ENCODE measurements at regions not wholly inside any gene's neighbourhood (a gene's known extent, or its start where the extent isn't known, plus 50 kb on each side); places are given as distances from the start of the nearest gene placed in this dataset.
"Not testable (repeated sequence)": the region's sequence is repeated elsewhere in the genome, so short reads cannot be mapped to it uniquely, and the experiment has no call there.

DNA sequence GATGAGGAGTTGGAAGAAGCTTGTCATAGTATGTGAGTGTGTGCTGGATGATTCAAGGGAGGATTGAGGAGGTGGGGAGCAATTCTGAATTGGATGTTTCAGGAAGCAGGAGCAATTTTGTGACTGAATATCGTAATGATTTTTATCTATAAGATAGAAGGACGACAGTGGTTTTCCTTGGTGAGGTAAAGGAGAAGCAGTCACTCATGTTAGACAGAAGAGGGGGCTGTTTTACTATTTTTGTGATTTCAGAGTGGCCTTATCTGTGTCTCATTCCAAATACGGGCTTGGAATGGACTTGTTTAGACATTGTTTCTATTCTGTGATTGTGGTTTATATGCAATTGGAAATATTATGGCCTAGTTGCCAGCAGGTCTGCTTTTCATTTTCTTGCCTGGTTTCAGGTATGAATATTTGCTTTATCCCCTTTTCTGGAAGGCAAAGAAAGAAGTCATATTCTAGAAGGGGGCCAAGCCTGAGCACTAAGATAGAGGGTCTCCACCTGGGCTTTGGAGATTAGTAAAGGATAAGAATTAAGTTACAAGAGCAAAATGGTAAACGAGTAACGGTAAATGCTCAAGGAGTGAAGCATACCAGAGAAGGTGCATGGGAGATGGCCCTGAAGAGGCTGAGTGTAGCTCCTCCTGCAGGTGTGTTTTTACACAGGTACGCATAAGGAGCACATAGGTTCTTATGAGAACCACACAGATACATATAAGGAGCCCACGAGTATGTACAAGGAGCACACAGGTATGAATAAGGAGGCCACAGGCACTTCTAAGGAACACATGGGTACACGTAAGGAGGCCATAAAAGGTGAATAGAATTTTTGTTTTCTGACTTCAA lies 124.6 kb upstream of the KCNAB1 start:
- H3K27ac Mint-ChIP-seq: no peak overlapping the region
- no peak for DNase-seq (ENCODE audit: low spot score)
- no peaks in the 10 kb centered on the region for H3K4me1 Mint-ChIP-seq (ENCODE audit: low read depth)
- H3K9me3 Mint-ChIP-seq: no peaks in the 10 kb centered on the region
- no peak overlapping the region for H3K4me3 Mint-ChIP-seq
- H3K36me3 Mint-ChIP-seq (ENCODE audit: low read depth): no peaks in the 10 kb centered on the region
- peaks cover 11% of the 10 kb centered on the region for H3K27me3 Mint-ChIP-seq (ENCODE audit: low read depth)

DNA sequence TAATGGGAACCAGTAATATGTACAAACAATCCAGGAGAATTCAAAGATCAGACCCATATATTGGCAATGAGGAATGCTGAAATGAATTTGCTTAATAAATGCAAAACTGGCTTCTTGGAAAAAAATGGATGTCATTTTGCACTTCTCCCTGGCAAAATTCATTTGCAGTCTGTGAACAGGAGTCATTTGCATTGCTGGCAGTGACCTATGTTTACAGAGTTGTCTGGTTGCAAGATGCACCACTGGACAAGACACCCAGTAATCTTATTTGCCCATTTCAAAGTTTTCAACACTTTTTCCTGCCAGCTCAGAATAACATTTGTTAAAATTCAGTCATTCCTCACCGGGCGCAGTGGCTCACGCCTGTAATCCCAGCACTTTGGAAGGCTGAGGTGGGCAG lies 123.5 kb upstream of the KCNAB1 start:
- Mint-ChIP-seq H3K4me3 (no peak overlapping the region), H3K27me3 (ENCODE audit: low read depth) (peaks cover 18% of the 10 kb centered on the region), H3K9me3 (no peaks in the 10 kb centered on the region), H3K27ac (no peak overlapping the region), H3K36me3 (ENCODE audit: low read depth) (no peaks in the 10 kb centered on the region), H3K4me1 (ENCODE audit: low read depth) (no peaks in the 10 kb centered on the region)
- DNase-seq (ENCODE audit: low spot score): no peak

- H3K27ac Mint-ChIP-seq; DNase-seq (ENCODE audit: low spot score); H3K4me3 Mint-ChIP-seq; H3K9me3 Mint-ChIP-seq; H3K36me3 Mint-ChIP-seq (ENCODE audit: low read depth); H3K4me1 Mint-ChIP-seq (ENCODE audit: low read depth): not testable (repeated sequence)
- H3K27me3 Mint-ChIP-seq (ENCODE audit: low read depth): peaks cover 25% of the 10 kb centered on the region
Observed at GRCh38 chr3:155998173-155998572, 122.2 kb upstream of the KCNAB1 start.

DNA sequence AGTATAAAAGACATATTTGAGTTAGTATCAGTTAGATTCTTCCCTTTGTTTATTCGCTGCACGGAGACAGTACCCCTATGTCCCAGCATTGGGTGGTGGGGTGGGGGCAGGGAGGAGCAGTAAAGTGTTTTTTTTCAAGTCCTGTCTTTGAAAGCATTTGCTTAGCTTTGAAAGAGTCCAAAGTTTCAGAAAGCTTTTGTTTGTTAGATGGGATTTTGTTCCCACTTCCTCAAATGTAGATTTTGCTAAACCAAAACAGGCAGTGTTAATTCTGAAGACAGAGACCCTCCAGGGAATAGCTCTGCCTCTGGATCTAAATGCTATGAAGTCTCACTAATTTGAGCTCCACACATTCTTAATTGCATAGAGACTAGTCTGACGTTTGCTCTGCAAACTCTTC lies 114.6 kb upstream of the KCNAB1 start:
- DNase-seq (ENCODE audit: low spot score): no peak
- H3K27me3 Mint-ChIP-seq (ENCODE audit: low read depth): peaks cover 14% of the 10 kb centered on the region
- H3K9me3 Mint-ChIP-seq: no peaks in the 10 kb centered on the region
- H3K4me3 Mint-ChIP-seq: no peak overlapping the region
- H3K4me1 Mint-ChIP-seq (ENCODE audit: low read depth): no peaks in the 10 kb centered on the region
- H3K27ac Mint-ChIP-seq: no peak overlapping the region
- H3K36me3 Mint-ChIP-seq (ENCODE audit: low read depth): no peaks in the 10 kb centered on the region

- H3K27me3 Mint-ChIP-seq (ENCODE audit: low read depth): peaks cover 12% of the 10 kb centered on the region
- no peak overlapping the region for H3K27ac Mint-ChIP-seq
- H3K4me1 Mint-ChIP-seq (ENCODE audit: low read depth): no peaks in the 10 kb centered on the region
- H3K4me3 Mint-ChIP-seq: no peak overlapping the region
- no peak for DNase-seq (ENCODE audit: low spot score)
- H3K9me3 Mint-ChIP-seq: no peaks in the 10 kb centered on the region
- H3K36me3 Mint-ChIP-seq (ENCODE audit: low read depth): no peaks in the 10 kb centered on the region
Observed at GRCh38 chr3:156010829-156011228, 109.5 kb upstream of the KCNAB1 start.

DNA sequence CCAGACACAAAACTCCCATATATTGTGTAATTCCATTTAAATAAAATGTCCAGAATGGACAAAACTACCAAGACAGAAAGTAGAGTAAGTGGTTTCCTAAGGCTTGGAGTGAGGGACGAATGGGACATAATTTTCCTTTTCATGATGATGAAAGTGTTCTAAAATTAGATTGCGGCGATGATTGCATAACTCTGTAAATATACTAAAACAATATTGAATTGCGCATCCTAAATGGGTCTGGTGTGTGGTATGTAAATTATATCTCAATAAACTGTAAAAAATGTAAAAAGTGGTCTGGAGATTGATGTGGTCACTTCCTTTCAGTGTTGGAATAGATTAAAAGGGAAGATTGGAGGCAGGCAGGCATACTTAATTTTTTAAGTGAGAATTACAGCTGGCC lies 105.9 kb upstream of the KCNAB1 start:
- peaks cover 15% of the 10 kb centered on the region for H3K27me3 Mint-ChIP-seq (ENCODE audit: low read depth)
- H3K4me1 Mint-ChIP-seq (ENCODE audit: low read depth): no peaks in the 10 kb centered on the region
- H3K9me3 Mint-ChIP-seq: no peaks in the 10 kb centered on the region
- DNase-seq (ENCODE audit: low spot score): no peak
- H3K4me3 Mint-ChIP-seq: no peak overlapping the region
- no peak overlapping the region for H3K27ac Mint-ChIP-seq
- H3K36me3 Mint-ChIP-seq (ENCODE audit: low read depth): no peaks in the 10 kb centered on the region

- Mint-ChIP-seq H3K4me3 (no peak overlapping the region), H3K9me3 (no peaks in the 10 kb centered on the region), H3K27me3 (ENCODE audit: low read depth) (peaks cover 18% of the 10 kb centered on the region), H3K4me1 (ENCODE audit: low read depth) (no peaks in the 10 kb centered on the region), H3K27ac (no peak overlapping the region), H3K36me3 (ENCODE audit: low read depth) (no peaks in the 10 kb centered on the region)
- no peak for DNase-seq (ENCODE audit: low spot score)
Observed at GRCh38 chr3:156016902-156017301, 103.5 kb upstream of the KCNAB1 start.

GRCh38 chr3:156017352-156018030 lies 102.9 kb upstream of the KCNAB1 start:
- no peaks in the 10 kb centered on the region for H3K4me1 Mint-ChIP-seq (ENCODE audit: low read depth)
- no peaks in the 10 kb centered on the region for H3K9me3 Mint-ChIP-seq
- H3K27me3 Mint-ChIP-seq (ENCODE audit: low read depth): peaks cover 17% of the 10 kb centered on the region
- no peak overlapping the region for H3K4me3 Mint-ChIP-seq
- DNase-seq (ENCODE audit: low spot score): no peak
- no peaks in the 10 kb centered on the region for H3K36me3 Mint-ChIP-seq (ENCODE audit: low read depth)
- H3K27ac Mint-ChIP-seq: no peak overlapping the region

- Mint-ChIP-seq H3K9me3 (no peaks in the 10 kb centered on the region), H3K4me1 (ENCODE audit: low read depth) (no peaks in the 10 kb centered on the region), H3K27me3 (ENCODE audit: low read depth) (peaks cover 13% of the 10 kb centered on the region), H3K4me3 (no peak overlapping the region), H3K27ac (no peak overlapping the region), H3K36me3 (ENCODE audit: low read depth) (no peaks in the 10 kb centered on the region)
- DNase-seq (ENCODE audit: low spot score): no peak
Observed at GRCh38 chr3:156024904-156025533, 95.4 kb upstream of the KCNAB1 start.

- Mint-ChIP-seq H3K4me1 (ENCODE audit: low read depth) (no peaks in the 10 kb centered on the region), H3K9me3 (no peaks in the 10 kb centered on the region), H3K27ac (no peak overlapping the region), H3K27me3 (ENCODE audit: low read depth) (peaks cover 6% of the 10 kb centered on the region), H3K4me3 (no peak overlapping the region), H3K36me3 (ENCODE audit: low read depth) (no peaks in the 10 kb centered on the region)
- DNase-seq (ENCODE audit: low spot score): no peak
Observed at GRCh38 chr3:156029208-156029607, 91.2 kb upstream of the KCNAB1 start.

DNA sequence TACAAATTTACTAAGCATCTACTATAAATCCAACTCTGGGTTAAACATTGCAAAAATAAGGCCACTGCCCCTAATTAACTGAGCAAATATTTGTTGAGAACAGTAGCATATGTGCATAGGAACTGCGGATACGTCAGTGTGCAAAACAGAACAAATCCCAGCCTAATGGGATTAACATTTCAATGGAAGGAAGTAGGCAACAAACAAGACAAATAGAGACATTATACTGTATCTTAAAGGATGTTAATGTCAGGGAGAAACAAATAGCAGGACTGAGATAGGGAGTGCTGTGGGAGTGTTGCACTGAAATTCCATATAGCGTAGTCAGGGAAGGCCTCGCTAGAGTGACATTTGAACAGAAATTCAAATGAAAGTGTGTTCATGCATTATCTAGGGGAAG lies 89.7 kb upstream of the KCNAB1 start:
- DNase-seq (ENCODE audit: low spot score): no peak
- Mint-ChIP-seq H3K4me3 (no peak overlapping the region), H3K4me1 (ENCODE audit: low read depth) (no peaks in the 10 kb centered on the region), H3K27ac (no peak overlapping the region), H3K9me3 (no peaks in the 10 kb centered on the region), H3K27me3 (ENCODE audit: low read depth) (peaks cover 2% of the 10 kb centered on the region), H3K36me3 (ENCODE audit: low read depth) (no peaks in the 10 kb centered on the region)

DNA sequence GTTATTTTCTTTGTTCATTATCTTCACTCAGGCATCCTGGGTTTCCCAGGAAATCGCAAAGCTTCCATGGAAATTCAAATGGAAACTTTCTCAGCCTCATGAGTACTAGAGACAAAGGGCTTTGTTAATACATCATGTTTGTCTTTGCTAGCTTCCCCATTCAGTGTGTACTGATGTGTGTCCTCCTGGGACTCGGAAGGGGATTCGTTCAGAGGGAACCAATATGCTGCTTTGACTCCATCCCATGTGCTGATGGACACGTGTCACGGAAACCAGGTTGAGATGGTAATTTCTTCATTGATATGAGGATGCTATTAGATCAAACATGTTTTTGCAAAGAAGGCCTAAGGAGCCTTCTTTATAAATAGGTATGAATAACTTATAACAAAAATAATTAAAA lies 87.0 kb upstream of the KCNAB1 start:
- no peaks in the 10 kb centered on the region for H3K27me3 Mint-ChIP-seq (ENCODE audit: low read depth)
- no peak overlapping the region for H3K4me3 Mint-ChIP-seq
- H3K9me3 Mint-ChIP-seq: no peaks in the 10 kb centered on the region
- DNase-seq (ENCODE audit: low spot score): no peak
- no peaks in the 10 kb centered on the region for H3K4me1 Mint-ChIP-seq (ENCODE audit: low read depth)
- H3K36me3 Mint-ChIP-seq (ENCODE audit: low read depth): no peaks in the 10 kb centered on the region
- H3K27ac Mint-ChIP-seq: no peak overlapping the region

DNA sequence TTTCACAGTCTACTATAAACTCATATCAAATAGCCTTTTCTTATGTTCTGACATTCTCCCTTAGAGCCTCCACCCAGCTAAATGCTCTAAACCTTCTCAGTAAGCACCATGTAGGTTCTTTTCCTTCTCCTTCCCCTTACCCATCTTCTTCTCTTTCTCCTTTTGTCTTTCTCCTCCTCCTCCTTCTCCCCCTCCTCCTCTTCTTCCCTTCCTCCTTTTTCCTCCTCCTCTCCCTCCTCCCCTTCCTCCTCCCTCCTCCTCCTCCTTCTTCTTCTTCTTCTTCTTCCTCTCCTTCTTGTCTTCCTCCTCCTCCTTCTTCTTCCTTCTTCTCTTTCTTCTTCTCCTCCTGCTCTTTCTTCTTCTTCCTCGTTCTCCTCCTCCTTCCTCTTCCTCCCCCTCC lies 85.2 kb upstream of the KCNAB1 start:
- Mint-ChIP-seq H3K4me1 (ENCODE audit: low read depth) (peaks cover 1% of the 10 kb centered on the region), H3K27ac (no peak overlapping the region), H3K36me3 (ENCODE audit: low read depth) (no peaks in the 10 kb centered on the region), H3K27me3 (ENCODE audit: low read depth) (no peaks in the 10 kb centered on the region), H3K4me3 (no peak overlapping the region), H3K9me3 (no peaks in the 10 kb centered on the region)
- no peak for DNase-seq (ENCODE audit: low spot score)

DNA sequence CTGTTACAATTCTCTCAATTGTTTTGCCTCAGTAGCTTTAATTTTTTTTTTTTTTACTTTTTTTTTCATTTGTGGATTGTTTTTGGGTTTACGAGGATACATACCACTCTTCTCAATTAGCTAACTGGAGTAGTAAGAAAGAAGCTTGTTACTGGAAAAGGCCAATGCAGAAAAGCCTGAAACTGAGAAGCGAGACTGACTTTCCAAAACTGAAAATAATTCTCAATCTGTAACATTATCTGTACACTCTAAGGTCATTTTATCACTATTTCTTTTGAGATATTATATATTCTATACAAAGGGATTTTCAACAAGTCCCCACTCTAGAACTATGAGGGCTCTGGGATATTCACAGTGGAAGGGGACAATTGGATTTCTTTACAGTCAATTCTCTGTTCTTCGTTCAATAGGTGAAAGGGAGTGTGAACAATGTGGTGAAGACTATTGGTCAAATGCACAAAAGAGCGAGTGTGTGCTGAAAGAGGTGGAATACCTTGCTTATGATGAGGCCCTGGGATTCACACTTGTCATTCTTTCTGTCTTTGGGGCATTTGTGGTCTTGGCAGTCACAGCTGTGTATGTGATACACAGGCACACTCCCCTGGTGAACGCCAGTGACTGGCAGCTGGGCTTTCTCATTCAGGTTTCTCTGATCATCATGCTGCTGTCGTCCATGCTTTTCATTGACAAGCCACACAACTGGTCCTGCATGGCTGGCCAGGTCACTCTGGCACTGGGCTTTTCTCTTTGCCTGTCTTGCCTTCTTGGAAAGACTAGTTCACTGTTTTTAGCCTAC lies 83.9 kb upstream of the KCNAB1 start:
- H3K9me3 Mint-ChIP-seq: no peaks in the 10 kb centered on the region
- peaks cover 1% of the 10 kb centered on the region for H3K4me1 Mint-ChIP-seq (ENCODE audit: low read depth)
- no peak overlapping the region for H3K27ac Mint-ChIP-seq
- H3K36me3 Mint-ChIP-seq (ENCODE audit: low read depth): no peaks in the 10 kb centered on the region
- no peak overlapping the region for H3K4me3 Mint-ChIP-seq
- DNase-seq (ENCODE audit: low spot score): no peak
- H3K27me3 Mint-ChIP-seq (ENCODE audit: low read depth): no peaks in the 10 kb centered on the region

Measured in T-helper 2 cell treated with Interferon-gamma antibody and Interleukin-4, amounts not matched to agents 5 μg/mL and 100 μg/mL, for 36 hours (primary cell).